ENCODE measurements at regions not wholly inside any gene's neighbourhood (a gene's known extent, or its start where the extent isn't known, plus 50 kb on each side); places are given as distances from the start of the nearest gene placed in this dataset. TPM values are rescaled to one million over a fixed set of nuclear protein-coding genes. Genes with fewer than 3 reads are reported as not detected.
"Not testable (repeated sequence)": the region's sequence is repeated elsewhere in the genome, so short reads cannot be mapped to it uniquely, and the experiment has no call there.

DNA sequence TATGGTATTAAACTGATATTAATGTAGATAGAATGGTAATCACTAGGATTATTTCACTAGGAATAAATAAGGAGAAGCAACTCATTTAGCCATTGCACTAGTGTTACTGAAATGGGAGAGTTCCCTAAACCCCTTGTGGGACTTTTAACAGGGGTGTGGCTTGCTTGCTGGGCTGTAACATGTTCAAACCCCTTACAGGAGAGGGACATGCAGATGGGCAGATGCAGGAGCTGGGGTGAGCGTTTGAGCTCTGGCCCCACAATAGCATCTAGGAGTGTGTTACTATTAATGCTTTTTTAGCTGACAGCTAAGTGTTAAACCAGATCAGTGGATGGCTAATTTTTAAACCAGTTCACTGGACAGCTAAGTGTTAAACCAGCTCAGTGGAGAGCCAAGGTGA, 89.3 kb upstream of the ST8SIA4 start:
- Histone ChIP-seq H3K27ac (no peak overlapping the region), H3K9me2 (ENCODE audit: insufficient read depth) (no peaks in the 10 kb centered on the region), H3K4me3 (no peak overlapping the region), H3F3A (ENCODE audit: insufficient read depth) (no peaks in the 10 kb centered on the region), H3K4me2 (ENCODE audit: unreplicated experiment) (no peak overlapping the region), H3K79me2 (ENCODE audit: insufficient read depth) (no peaks in the 10 kb centered on the region), H3K4me1 (ENCODE audit: insufficient read depth) (no peaks in the 10 kb centered on the region), H3K9me3 (ENCODE audit: low read depth) (no peaks in the 10 kb centered on the region), H4K20me1 (ENCODE audit: insufficient read depth) (no peaks in the 10 kb centered on the region), H3K36me3 (ENCODE audit: low read depth) (no peaks in the 10 kb centered on the region), H3K27me3 (replicated peaks; ENCODE audit: insufficient read depth) (no peaks in the 10 kb centered on the region), H3K9ac (no peak overlapping the region), H2AFZ (no peak overlapping the region)
- no peak for TF ChIP-seq EZH2phosphoT487 (IDR thresholded peaks at IDR 0.05; ENCODE audit: insufficient read depth, low read depth)
- no peak for TF ChIP-seq EZH2 (IDR thresholded peaks at IDR 0.05; ENCODE audit: insufficient read depth, poor library complexity, severe bottlenecking)
- no peak for DNase-seq
- 0 to 6% methylated on average over 1 of the region's 1 CpG for WGBS, 2 experiments (ENCODE audit: low coverage in 1 of 2, low lambda C conversion rate in 2 of 2, missing lambda C conversion rate in 2 of 2)
- in situ Hi-C loops (cut with MboI) = no loop called here

DNA sequence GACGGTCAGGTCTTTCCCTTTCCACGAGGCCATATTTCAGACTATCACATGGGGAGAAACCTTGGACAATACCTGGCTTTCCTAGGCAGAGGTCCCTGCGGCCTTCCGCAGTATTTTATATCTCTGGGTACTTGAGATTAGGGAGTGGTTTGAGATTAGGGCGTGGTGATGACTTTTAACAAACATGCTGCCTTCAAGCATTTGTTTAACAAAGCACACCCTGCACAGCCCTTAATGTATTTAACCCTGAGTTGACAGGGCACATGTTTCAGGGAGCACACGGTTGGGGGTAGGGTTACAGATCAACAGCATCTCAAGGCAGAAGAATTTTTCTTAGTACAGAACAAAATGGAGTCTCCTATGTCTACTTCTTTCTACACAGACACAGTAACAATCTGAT, 80.5 kb upstream of the ST8SIA4 start:
- WGBS, 2 experiments (ENCODE audit: low coverage in 1 of 2, low lambda C conversion rate in 2 of 2, missing lambda C conversion rate in 2 of 2) = 44 to 45% methylated on average over 6 of the region's 6 CpGs
- in situ Hi-C loops (cut with MboI); H2AFZ ChIP-seq: not testable (repeated sequence)

GRCh38 chr5:100974082-100974481, 71.0 kb upstream of the ST8SIA4 start:
- TF ChIP-seq EZH2phosphoT487 (IDR thresholded peaks at IDR 0.05; ENCODE audit: insufficient read depth, low read depth) (no peak), EZH2 (IDR thresholded peaks at IDR 0.05; ENCODE audit: insufficient read depth, poor library complexity, severe bottlenecking) (no peak)
- H3K27me3 ChIP-seq (replicated peaks; ENCODE audit: insufficient read depth) = no peaks in the 10 kb centered on the region
- no peaks in the 10 kb centered on the region for H3K9me2 ChIP-seq (ENCODE audit: insufficient read depth)
- no peak overlapping the region for H3K4me2 ChIP-seq (ENCODE audit: unreplicated experiment)
- 13 to 30% methylated on average over 3 of the region's 3 CpGs for WGBS, 2 experiments (ENCODE audit: low coverage in 1 of 2, low lambda C conversion rate in 2 of 2, missing lambda C conversion rate in 2 of 2)
- H3F3A ChIP-seq (ENCODE audit: insufficient read depth) = no peaks in the 10 kb centered on the region
- in situ Hi-C loops (cut with MboI) = no loop called here
- DNase-seq = no peak
- no peak overlapping the region for H3K9ac ChIP-seq
- no peaks in the 10 kb centered on the region for H4K20me1 ChIP-seq (ENCODE audit: insufficient read depth)
- no peak overlapping the region for H3K4me3 ChIP-seq
- no peaks in the 10 kb centered on the region for H3K36me3 ChIP-seq (ENCODE audit: low read depth)
- no peak overlapping the region for H2AFZ ChIP-seq
- no peaks in the 10 kb centered on the region for H3K79me2 ChIP-seq (ENCODE audit: insufficient read depth)
- H3K4me1 ChIP-seq (ENCODE audit: insufficient read depth) = no peaks in the 10 kb centered on the region
- H3K27ac ChIP-seq = no peak overlapping the region
- H3K9me3 ChIP-seq (ENCODE audit: low read depth) = no peaks in the 10 kb centered on the region

More for the DNA sequence above, 80.5 kb upstream of the ST8SIA4 start:
- not testable (repeated sequence) for H3F3A ChIP-seq (ENCODE audit: insufficient read depth); DNase-seq; H3K4me1 ChIP-seq (ENCODE audit: insufficient read depth); H3K9me3 ChIP-seq (ENCODE audit: low read depth); H3K9ac ChIP-seq; H3K4me2 ChIP-seq (ENCODE audit: unreplicated experiment); H3K27ac ChIP-seq; H3K36me3 ChIP-seq (ENCODE audit: low read depth); H3K27me3 ChIP-seq (replicated peaks; ENCODE audit: insufficient read depth); H3K4me3 ChIP-seq; H3K79me2 ChIP-seq (ENCODE audit: insufficient read depth); H3K9me2 ChIP-seq (ENCODE audit: insufficient read depth); H4K20me1 ChIP-seq (ENCODE audit: insufficient read depth)

- in situ Hi-C loops (cut with MboI) = no loop called here
- Histone ChIP-seq H3K4me1 (ENCODE audit: insufficient read depth) (no peaks in the 10 kb centered on the region), H3F3A (ENCODE audit: insufficient read depth) (no peaks in the 10 kb centered on the region)
Observed at GRCh38 chr5:100970646-100971255, 67.7 kb upstream of the ST8SIA4 start.

DNA sequence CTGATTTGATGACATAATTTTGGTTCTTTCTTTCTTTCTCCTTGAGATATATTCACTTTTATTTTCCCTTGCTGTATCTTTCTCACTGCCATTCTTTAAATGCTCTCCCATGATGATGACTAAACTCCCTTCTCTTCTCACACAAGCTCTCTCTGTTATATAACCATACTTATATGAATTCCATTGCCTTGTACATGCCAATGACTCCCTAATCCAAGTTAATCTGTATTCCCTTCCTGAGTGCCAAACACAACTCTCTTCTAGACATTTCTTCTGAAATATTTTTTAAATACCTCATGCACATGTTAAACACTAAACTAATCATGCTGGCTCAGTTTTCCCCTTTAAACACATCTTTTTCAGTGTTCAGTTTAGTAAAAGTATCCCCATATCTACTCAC, 62.2 kb upstream of the ST8SIA4 start:
- Histone ChIP-seq H3K36me3 (ENCODE audit: low read depth) (no peaks in the 10 kb centered on the region), H4K20me1 (ENCODE audit: insufficient read depth) (no peaks in the 10 kb centered on the region), H3K27me3 (replicated peaks; ENCODE audit: insufficient read depth) (no peaks in the 10 kb centered on the region), H3K4me2 (ENCODE audit: unreplicated experiment) (no peak overlapping the region), H3K9me2 (ENCODE audit: insufficient read depth) (no peaks in the 10 kb centered on the region), H3K9me3 (ENCODE audit: low read depth) (no peaks in the 10 kb centered on the region), H3K4me1 (ENCODE audit: insufficient read depth) (no peaks in the 10 kb centered on the region), H3F3A (ENCODE audit: insufficient read depth) (no peaks in the 10 kb centered on the region), H2AFZ (no peak overlapping the region), H3K4me3 (no peak overlapping the region), H3K9ac (no peak overlapping the region), H3K79me2 (ENCODE audit: insufficient read depth) (no peaks in the 10 kb centered on the region), H3K27ac (no peak overlapping the region)
- no peak for DNase-seq
- in situ Hi-C loops (cut with MboI) = no loop called here
- TF ChIP-seq EZH2 (IDR thresholded peaks at IDR 0.05; ENCODE audit: insufficient read depth, poor library complexity, severe bottlenecking) = no peak
- no peak for TF ChIP-seq EZH2phosphoT487 (IDR thresholded peaks at IDR 0.05; ENCODE audit: insufficient read depth, low read depth)

More at GRCh38 chr5:100970646-100971255, 67.7 kb upstream of the ST8SIA4 start:
- Histone ChIP-seq H3K9me3 (ENCODE audit: low read depth) (no peaks in the 10 kb centered on the region), H3K27ac (no peak overlapping the region), H3K9me2 (ENCODE audit: insufficient read depth) (no peaks in the 10 kb centered on the region), H2AFZ (no peak overlapping the region), H3K4me2 (ENCODE audit: unreplicated experiment) (no peak overlapping the region), H3K9ac (no peak overlapping the region), H3K4me3 (no peak overlapping the region), H3K27me3 (replicated peaks; ENCODE audit: insufficient read depth) (no peaks in the 10 kb centered on the region), H4K20me1 (ENCODE audit: insufficient read depth) (no peaks in the 10 kb centered on the region), H3K79me2 (ENCODE audit: insufficient read depth) (no peaks in the 10 kb centered on the region), H3K36me3 (ENCODE audit: low read depth) (no peaks in the 10 kb centered on the region)
- 22 to 29% methylated on average over 5 of the region's 5 CpGs for WGBS, 2 experiments (ENCODE audit: low coverage in 1 of 2, low lambda C conversion rate in 2 of 2, missing lambda C conversion rate in 2 of 2)
- no peak for DNase-seq
- TF ChIP-seq EZH2phosphoT487 (IDR thresholded peaks at IDR 0.05; ENCODE audit: insufficient read depth, low read depth) (no peak), EZH2 (IDR thresholded peaks at IDR 0.05; ENCODE audit: insufficient read depth, poor library complexity, severe bottlenecking) (no peak)

Small RNAs in the stretch of these regions (small RNA-seq; reads per million reads assigned to genes)
- gene RN7SL802P (ENCODE audit: low read depth, low replicate concordance) (not detected), gene RNA5SP188 (ENCODE audit: low read depth, low replicate concordance) (not detected)

Data from GM23248 (cell line).